AG04450 (cell line): ENCODE measurements at regions not wholly inside any gene's neighbourhood (a gene's known extent, or its start where the extent isn't known, plus 50 kb on each side); places are given as distances from the start of the nearest gene placed in this dataset.

ENCODE experiments used
- CTCF ChIA-PET: fragments of 300-600, 350-600 bp; formaldehyde crosslinking; extraction: SDS; loops from one replicate; lab custom pipeline; 2022; ENCODE audit warnings: antibody characterized with exemption, inconsistent platforms; lab: Charles Lee
- POLR2A ChIA-PET: fragments of 350-600 bp; formaldehyde crosslinking; extraction: SDS; loops from one replicate; lab custom pipeline; 2021; ENCODE audit warnings: antibody characterized with exemption, inconsistent platforms; lab: Yijun Ruan, JAX
- DNase-seq: peaks from one replicate; pipeline ENCODE4 v3.0.0-alpha.2; 2011; ENCODE audit warnings: low read depth, low spot score
- H3K27ac ChIP-seq: one replicate; pipeline ENCODE4 v1.5.1; 2012; ENCODE audit warnings: low read depth, low read length, control low read depth
- H3K27me3 ChIP-seq: one replicate; pipeline ENCODE4 v1.6.0; 2012; ENCODE audit warnings: low read length; ENCODE audit not compliant: control insufficient read depth, insufficient read depth
- H3K4me3 ChIP-seq: 2 replicates; pipeline ENCODE4 v1.5.1; 2011; ENCODE audit warnings: mild to moderate bottlenecking, low read depth, low read length, control low read depth
- H3K9me3 ChIP-seq: 2 replicates; pipeline ENCODE4 v1.5.1; 2012; ENCODE audit warnings: low read length; ENCODE audit not compliant: control insufficient read depth, insufficient read depth
- CTCF ChIP-seq: IDR thresholded peaks from 2 replicates; pipeline ENCODE4 v1.5.1; 2011; ENCODE audit warnings: low read depth, low read length, control low read depth, inconsistent platforms

GRCh38 chr1:79122521-79122920 is 116.0 kb upstream of the ADGRL4 start:
- no peak for DNase-seq
- ChIA-PET POLR2A (no interaction called here), CTCF (interaction anchor here (1.6 kb wide), 1 partner anchor 282 kb away, joined by 3 read pairs; no protein-coding TSS in a partner anchor)
- no peaks in the 10 kb centered on the region for H3K9me3 ChIP-seq
- no peak overlapping the region for H3K4me3 ChIP-seq
- no peak overlapping the region for H3K27ac ChIP-seq
- no peaks in the 10 kb centered on the region for H3K27me3 ChIP-seq
- no peak for TF ChIP-seq CTCF

GRCh38 chr1:79117376-79117775 is 110.8 kb upstream of the ADGRL4 start:
- Histone ChIP-seq H3K4me3 (no peak overlapping the region), H3K27me3 (no peaks in the 10 kb centered on the region), H3K27ac (no peak overlapping the region), H3K9me3 (no peaks in the 10 kb centered on the region)
- TF ChIP-seq CTCF, result no peak
- no peak for DNase-seq
- POLR2A ChIA-PET, result no interaction called here
- CTCF ChIA-PET, result no interaction called here

GRCh38 chr1:79113836-79114235 is 107.3 kb upstream of the ADGRL4 start:
- H3K9me3 ChIP-seq, result no peaks in the 10 kb centered on the region
- H3K4me3 ChIP-seq, result no peak overlapping the region
- ChIA-PET POLR2A (no interaction called here), CTCF (no interaction called here)
- no peaks in the 10 kb centered on the region for H3K27me3 ChIP-seq
- no peak overlapping the region for H3K27ac ChIP-seq
- TF ChIP-seq CTCF, result no peak
- DNase-seq, result no peak

- TF ChIP-seq CTCF, result no peak
- ChIA-PET POLR2A (no interaction called here), CTCF (interaction anchor here (0.9 kb wide), 1 partner anchor 996 kb away, joined by 4 read pairs; no protein-coding TSS in a partner anchor)
- Histone ChIP-seq H3K27me3 (no peaks in the 10 kb centered on the region), H3K9me3 (no peaks in the 10 kb centered on the region), H3K4me3 (no peak overlapping the region), H3K27ac (no peak overlapping the region)
- DNase-seq, result no peak
Measured at GRCh38 chr1:79110749-79111148, 104.2 kb upstream of the ADGRL4 start.

- no peaks in the 10 kb centered on the region for H3K9me3 ChIP-seq
- no peak overlapping the region for H3K4me3 ChIP-seq
- ChIA-PET POLR2A (no interaction called here), CTCF (no interaction called here)
- TF ChIP-seq CTCF, result no peak
- H3K27me3 ChIP-seq, result no peaks in the 10 kb centered on the region
- no peak overlapping the region for H3K27ac ChIP-seq
- no peak for DNase-seq
Measured at GRCh38 chr1:79109445-79109844, 102.9 kb upstream of the ADGRL4 start.
